Hepatocyte (in vitro differentiated cells): ENCODE measurements at regions not wholly inside any gene's neighbourhood (a gene's known extent, or its start where the extent isn't known, plus 50 kb on each side); places are given as distances from the start of the nearest gene placed in this dataset.

Source experiments
- DNase-seq: peaks from one replicate; pipeline ENCODE4 v3.0.0-alpha.2; 2016; ENCODE audit warnings: low spot score
- H2AFZ ChIP-seq: fragments of 200-600 bp; sonication (generic); 2 replicates; pipeline ENCODE4 v1.6.0; 2016; ENCODE audit warnings: antibody characterized with exemption, mild to moderate bottlenecking
- H3K27ac ChIP-seq: fragments of 200-600 bp; sonication (generic); 2 replicates; pipeline ENCODE4 v1.5.1; 2016; ENCODE audit warnings: mild to moderate bottlenecking
- H3K27me3 ChIP-seq: fragments of 200-600 bp; sonication (generic); 2 replicates; pipeline ENCODE4 v1.6.1; 2016
- H3K36me3 ChIP-seq: fragments of 200-600 bp; sonication (generic); replicated peaks from 2 replicates; pipeline ENCODE4 v1.5.1; 2016; ENCODE audit warnings: low read depth; ENCODE audit not compliant: insufficient read depth
- H3K4me1 ChIP-seq: fragments of 200-600 bp; sonication (generic); 2 replicates; pipeline ENCODE4 v1.5.1; 2016; ENCODE audit warnings: mild to moderate bottlenecking, moderate library complexity; ENCODE audit not compliant: insufficient read depth
- H3K4me2 ChIP-seq: fragments of 200-600 bp; sonication (generic); 2 replicates; pipeline ENCODE4 v1.6.0; 2016
- H3K4me3 ChIP-seq: fragments of 200-600 bp; sonication (generic); 2 replicates; pipeline ENCODE4 v1.5.1; 2016; ENCODE audit warnings: mild to moderate bottlenecking
- H3K79me2 ChIP-seq: fragments of 200-600 bp; sonication (generic); 2 replicates; pipeline ENCODE4 v1.6.0; 2017; ENCODE audit warnings: mild to moderate bottlenecking
- H3K9me2 ChIP-seq: fragments of 200-600 bp; sonication (generic); replicated peaks from 2 replicates; pipeline ENCODE4 v1.6.0; 2017; ENCODE audit warnings: mild to moderate bottlenecking; ENCODE audit not compliant: insufficient read depth
- H3K9me3 ChIP-seq: fragments of 200-600 bp; sonication (generic); 2 replicates; pipeline ENCODE4 v1.5.1; 2016; ENCODE audit warnings: low read depth, mild to moderate bottlenecking
- H4K20me1 ChIP-seq: fragments of 200-600 bp; sonication (generic); 2 replicates; pipeline ENCODE4 v1.6.0; 2016; ENCODE audit warnings: mild to moderate bottlenecking; ENCODE audit not compliant: insufficient read depth, poor library complexity, severe bottlenecking
- CTCF ChIP-seq: fragments of 200-600 bp; sonication (generic); IDR thresholded peaks from 2 replicates; pipeline ENCODE4 v1.5.1; 2016; ENCODE audit warnings: antibody characterized with exemption, mild to moderate bottlenecking; ENCODE audit not compliant: poor library complexity
- EZH2 ChIP-seq: fragments of 200-600 bp; sonication (generic); IDR thresholded peaks from 2 replicates; pipeline ENCODE4 v1.6.1; 2016; ENCODE audit warnings: antibody characterized with exemption, mild to moderate bottlenecking, borderline replicate concordance
- EZH2phosphoT487 ChIP-seq: fragments of 200-600 bp; sonication (generic); IDR thresholded peaks from one replicate; pipeline ENCODE4 v1.6.1; 2018; ENCODE audit warnings: antibody characterized with exemption, mild to moderate bottlenecking, low read depth, moderate library complexity; ENCODE audit not compliant: unreplicated experiment, severe bottlenecking
- WGBS: methylation state at CpG from one replicate; pipeline ENCODE4 v1.1.6; 2016; ENCODE audit warnings: low lambda C conversion rate; ENCODE audit errors: missing lambda C conversion rate; 5-methylcytosine and 5-hydroxymethylcytosine counted together

- TF ChIP-seq CTCF (no peak), EZH2 (no peak), EZH2phosphoT487 (no peak)
- Histone ChIP-seq H2AFZ (no peak overlapping the region), H3K4me2 (no peak overlapping the region), H3K36me3 (no peaks in the 10 kb centered on the region), H4K20me1 (no peaks in the 10 kb centered on the region), H3K9me3 (no peaks in the 10 kb centered on the region), H3K27me3 (no peaks in the 10 kb centered on the region), H3K9me2 (no peaks in the 10 kb centered on the region), H3K27ac (peak overlapping the region; percentile 37), H3K4me3 (no peak overlapping the region), H3K79me2 (no peaks in the 10 kb centered on the region), H3K4me1 (peaks cover 11% of the 10 kb centered on the region)
- DNase-seq: peak; percentile 50
- 56% methylated on average over 6 of the region's 6 CpGs for WGBS
Observed at GRCh38 chr11:130772266-130773227, 143.7 kb downstream of the SNX19 start.

- H3K36me3 ChIP-seq: no peaks in the 10 kb centered on the region
- no peaks in the 10 kb centered on the region for H3K79me2 ChIP-seq
- H3K9me2 ChIP-seq: no peaks in the 10 kb centered on the region
- peak overlapping the region; percentile 37 for H3K27ac ChIP-seq
- H3K9me3 ChIP-seq: no peaks in the 10 kb centered on the region
- no peaks in the 10 kb centered on the region for H3K27me3 ChIP-seq
- TF ChIP-seq EZH2phosphoT487: no peak
- H3K4me1 ChIP-seq: peaks cover 11% of the 10 kb centered on the region
- no peaks in the 10 kb centered on the region for H4K20me1 ChIP-seq
- H2AFZ ChIP-seq: no peak overlapping the region
- H3K4me3 ChIP-seq: no peak overlapping the region
- WGBS: 76% methylated on average over 5 of the region's 5 CpGs
- no peak overlapping the region for H3K4me2 ChIP-seq
- no peak for DNase-seq
Observed at GRCh38 chr11:130773244-130773820, 142.9 kb downstream of the SNX19 start.

GRCh38 chr11:130774703-130775102 lies 141.6 kb downstream of the SNX19 start:
- Histone ChIP-seq H3K9me2 (no peaks in the 10 kb centered on the region), H3K27me3 (no peaks in the 10 kb centered on the region), H3K36me3 (no peaks in the 10 kb centered on the region), H3K9me3 (no peaks in the 10 kb centered on the region), H3K4me1 (peaks cover 11% of the 10 kb centered on the region), H3K79me2 (no peaks in the 10 kb centered on the region), H3K4me2 (no peak overlapping the region), H3K27ac (no peak overlapping the region), H4K20me1 (no peaks in the 10 kb centered on the region), H2AFZ (no peak overlapping the region), H3K4me3 (no peak overlapping the region)
- DNase-seq: no peak
- WGBS: 76% methylated on average over 3 of the region's 3 CpGs
- TF ChIP-seq EZH2phosphoT487: no peak
- no peak for TF ChIP-seq EZH2
- TF ChIP-seq CTCF: no peak

- Histone ChIP-seq H3K4me1 (peaks cover 11% of the 10 kb centered on the region), H3K27ac (peak overlapping the region; percentile 23), H3K27me3 (no peaks in the 10 kb centered on the region), H3K4me2 (no peak overlapping the region), H4K20me1 (no peaks in the 10 kb centered on the region), H3K36me3 (no peaks in the 10 kb centered on the region), H3K9me3 (no peaks in the 10 kb centered on the region), H3K4me3 (no peak overlapping the region), H3K79me2 (no peaks in the 10 kb centered on the region), H2AFZ (no peak overlapping the region), H3K9me2 (no peaks in the 10 kb centered on the region)
- no peak for TF ChIP-seq CTCF
- no peak for TF ChIP-seq EZH2phosphoT487
- no peak for TF ChIP-seq EZH2
- 87% methylated on average over 6 of the region's 6 CpGs for WGBS
- peak; percentile 21 for DNase-seq
Observed at GRCh38 chr11:130775306-130776060, 140.8 kb downstream of the SNX19 start.
